ENCODE measurements at regions not wholly inside any gene's neighbourhood (a gene's known extent, or its start where the extent isn't known, plus 50 kb on each side); places are given as distances from the start of the nearest gene placed in this dataset.
"Not testable (repeated sequence)": the region's sequence is repeated elsewhere in the genome, so short reads cannot be mapped to it uniquely, and the experiment has no call there.

DNA sequence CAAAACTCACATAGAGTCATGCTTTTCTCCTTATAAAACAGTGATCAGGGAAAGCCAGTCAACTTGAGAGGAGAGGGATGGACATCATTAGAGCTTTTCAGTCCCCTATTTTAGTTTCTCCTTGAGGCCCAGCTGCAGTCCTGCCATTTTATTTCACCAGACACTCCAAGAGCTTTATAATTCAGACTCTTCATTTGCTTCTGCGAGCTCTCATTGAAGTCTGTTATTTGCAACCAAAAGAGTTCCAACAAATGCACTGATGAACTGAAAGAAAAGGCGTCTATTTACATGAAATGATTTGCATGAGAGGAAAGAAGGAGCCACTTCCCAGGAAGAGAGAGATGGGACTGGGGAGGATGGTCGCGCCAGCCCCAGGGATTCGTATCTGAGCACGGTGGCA lies 86.8 kb downstream of the NDUFA12 start:
- TF ChIP-seq, protein P1, sequence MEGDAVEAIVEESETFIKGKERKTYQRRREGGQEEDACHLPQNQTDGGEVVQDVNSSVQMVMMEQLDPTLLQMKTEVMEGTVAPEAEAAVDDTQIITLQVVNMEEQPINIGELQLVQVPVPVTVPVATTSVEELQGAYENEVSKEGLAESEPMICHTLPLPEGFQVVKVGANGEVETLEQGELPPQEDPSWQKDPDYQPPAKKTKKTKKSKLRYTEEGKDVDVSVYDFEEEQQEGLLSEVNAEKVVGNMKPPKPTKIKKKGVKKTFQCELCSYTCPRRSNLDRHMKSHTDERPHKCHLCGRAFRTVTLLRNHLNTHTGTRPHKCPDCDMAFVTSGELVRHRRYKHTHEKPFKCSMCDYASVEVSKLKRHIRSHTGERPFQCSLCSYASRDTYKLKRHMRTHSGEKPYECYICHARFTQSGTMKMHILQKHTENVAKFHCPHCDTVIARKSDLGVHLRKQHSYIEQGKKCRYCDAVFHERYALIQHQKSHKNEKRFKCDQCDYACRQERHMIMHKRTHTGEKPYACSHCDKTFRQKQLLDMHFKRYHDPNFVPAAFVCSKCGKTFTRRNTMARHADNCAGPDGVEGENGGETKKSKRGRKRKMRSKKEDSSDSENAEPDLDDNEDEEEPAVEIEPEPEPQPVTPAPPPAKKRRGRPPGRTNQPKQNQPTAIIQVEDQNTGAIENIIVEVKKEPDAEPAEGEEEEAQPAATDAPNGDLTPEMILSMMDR (IDR thresholded peaks at IDR 0.05): no peak
- Histone ChIP-seq H3K4me2 (replicated peaks; ENCODE audit: extremely low read depth, low read length, poor library complexity, severe bottlenecking) (no peak overlapping the region), H3K27ac (ENCODE audit: low read depth in 1 of 2, low read length in 2 of 2) (no peak overlapping the region), H3K4me3 (replicated peaks in 1 of 3; ENCODE audit: low read depth in 2 of 3, low read length in 3 of 3) (no peak overlapping the region), H3K27me3 (ENCODE audit: control insufficient read depth in 2 of 2, insufficient read depth in 2 of 2, low read length in 2 of 2) (no peaks in the 10 kb centered on the region), H3K36me3 (replicated peaks in 1 of 2; ENCODE audit: control insufficient read depth in 1 of 2, insufficient read depth in 2 of 2, low read length in 2 of 2) (no peaks in the 10 kb centered on the region), H3K4me1 (ENCODE audit: control insufficient read depth in 1 of 2, insufficient read depth in 2 of 2, low read length in 2 of 2) (no peaks in the 10 kb centered on the region), H3K9me3 (replicated peaks in 1 of 2; ENCODE audit: control insufficient read depth in 1 of 2, insufficient read depth in 1 of 2, low read length in 2 of 2) (no peaks in the 10 kb centered on the region), H2AFZ (ENCODE audit: insufficient read depth, low read depth, low read length, poor library complexity, severe bottlenecking) (no peak overlapping the region), H4K20me1 (ENCODE audit: insufficient read depth, low read length) (no peaks in the 10 kb centered on the region), H3K9ac (ENCODE audit: insufficient read depth, low read length, poor library complexity, severe bottlenecking) (no peak overlapping the region), H3K79me2 (ENCODE audit: insufficient read depth, low read length) (no peaks in the 10 kb centered on the region)
- Mint-ChIP-seq H3K27ac (peak overlapping the region in 1 of 7 donors; percentile 42), H3K4me1 (no peaks in the 10 kb centered on the region), H3K4me3 (no peak overlapping the region), H3K36me3 (no peaks in the 10 kb centered on the region), H3K27me3 (ENCODE audit: low read depth in 3 of 3) (peaks cover 0 to 2% (median 2%) of the 10 kb centered on the region in 3 donors), H3K9me3 (peaks cover 0 to 15% (median 2%) of the 10 kb centered on the region in 7 donors)
- WGBS (ENCODE audit: insufficient coverage): 91% methylated on average over 5 of the region's 6 CpGs
- DNase-seq: no peak
- intact Hi-C loops (cut with micrococcal nuclease): no loop called here

DNA sequence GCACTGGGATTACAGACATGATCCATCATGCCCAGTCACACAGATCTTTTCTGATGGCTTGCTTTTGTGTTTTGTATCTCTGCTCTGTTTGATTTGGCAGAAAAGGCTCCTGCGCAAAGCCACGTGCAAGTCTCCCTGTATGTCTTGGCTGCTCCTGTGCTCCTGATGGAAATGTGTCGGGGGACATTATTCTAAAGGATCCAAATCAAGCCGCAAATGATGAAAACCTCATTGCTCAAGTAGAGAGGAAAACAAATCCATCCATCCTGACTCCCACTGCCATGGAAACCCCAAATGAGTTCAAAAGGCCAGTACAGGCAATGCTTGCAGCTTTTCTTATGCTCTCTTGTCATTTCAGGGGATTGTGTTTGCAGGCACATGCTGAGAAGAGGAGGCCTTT lies 93.8 kb downstream of the NDUFA12 start:
- Histone ChIP-seq H3K9me3 (replicated peaks in 1 of 2; ENCODE audit: control insufficient read depth in 1 of 2, insufficient read depth in 1 of 2, low read length in 2 of 2) (peaks cover 6 to 15% of the 10 kb centered on the region in 2 donors), H3K79me2 (ENCODE audit: insufficient read depth, low read length) (no peaks in the 10 kb centered on the region), H2AFZ (ENCODE audit: insufficient read depth, low read depth, low read length, poor library complexity, severe bottlenecking) (no peak overlapping the region), H3K9ac (ENCODE audit: insufficient read depth, low read length, poor library complexity, severe bottlenecking) (no peak overlapping the region), H3K4me2 (replicated peaks; ENCODE audit: extremely low read depth, low read length, poor library complexity, severe bottlenecking) (no peak overlapping the region), H3K27ac (ENCODE audit: low read depth in 1 of 2, low read length in 2 of 2) (no peak overlapping the region), H3K4me3 (replicated peaks in 1 of 3; ENCODE audit: low read depth in 2 of 3, low read length in 3 of 3) (no peak overlapping the region), H3K4me1 (ENCODE audit: control insufficient read depth in 1 of 2, insufficient read depth in 2 of 2, low read length in 2 of 2) (no peaks in the 10 kb centered on the region), H3K36me3 (replicated peaks in 1 of 2; ENCODE audit: control insufficient read depth in 1 of 2, insufficient read depth in 2 of 2, low read length in 2 of 2) (no peaks in the 10 kb centered on the region), H3K27me3 (ENCODE audit: control insufficient read depth in 2 of 2, insufficient read depth in 2 of 2, low read length in 2 of 2) (no peaks in the 10 kb centered on the region), H4K20me1 (ENCODE audit: insufficient read depth, low read length) (no peaks in the 10 kb centered on the region)
- 71% methylated on average over 2 of the region's 4 CpGs for WGBS (ENCODE audit: insufficient coverage)
- Mint-ChIP-seq H3K27ac (no peak overlapping the region), H3K27me3 (ENCODE audit: low read depth in 3 of 3) (peaks cover 0 to 3% (median 2%) of the 10 kb centered on the region in 3 donors), H3K9me3 (peaks cover 6 to 29% (median 14%) of the 10 kb centered on the region in 7 donors), H3K36me3 (no peaks in the 10 kb centered on the region), H3K4me3 (no peak overlapping the region), H3K4me1 (no peaks in the 10 kb centered on the region)
- TF ChIP-seq, protein P1 (IDR thresholded peaks at IDR 0.05): no peak
- intact Hi-C loops (cut with micrococcal nuclease): no loop called here
- DNase-seq: no peak

DNA sequence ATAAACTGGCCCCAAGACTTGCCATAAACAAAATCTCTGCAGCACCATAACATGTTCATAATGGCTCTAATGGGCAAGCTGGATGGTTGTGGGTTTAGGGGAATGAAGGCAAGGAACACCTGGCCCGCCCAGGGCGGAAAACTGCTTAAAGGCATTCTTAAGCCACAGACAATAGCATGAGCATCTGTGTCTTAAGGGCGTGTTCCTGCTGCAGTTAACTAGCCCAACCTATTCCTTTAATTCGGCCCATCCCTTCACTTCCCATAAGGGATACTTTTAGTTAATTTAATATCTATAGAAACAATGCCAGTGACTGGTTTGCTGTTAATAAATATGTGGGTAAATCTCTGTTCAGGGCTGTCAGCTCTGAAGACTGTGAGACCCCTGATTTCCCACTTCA lies 97.7 kb downstream of the NDUFA12 start:
- H3K36me3 ChIP-seq (replicated peaks in 1 of 2; ENCODE audit: control insufficient read depth in 1 of 2, insufficient read depth in 2 of 2, low read length in 2 of 2); H3K36me3 Mint-ChIP-seq; H3K27ac Mint-ChIP-seq; DNase-seq; H3K4me2 ChIP-seq (replicated peaks; ENCODE audit: extremely low read depth, low read length, poor library complexity, severe bottlenecking); H4K20me1 ChIP-seq (ENCODE audit: insufficient read depth, low read length); H3K27me3 Mint-ChIP-seq (ENCODE audit: low read depth in 3 of 3); H3K27me3 ChIP-seq (ENCODE audit: control insufficient read depth in 2 of 2, insufficient read depth in 2 of 2, low read length in 2 of 2); H3K9ac ChIP-seq (ENCODE audit: insufficient read depth, low read length, poor library complexity, severe bottlenecking); H3K27ac ChIP-seq (ENCODE audit: low read depth in 1 of 2, low read length in 2 of 2); H3K4me1 ChIP-seq (ENCODE audit: control insufficient read depth in 1 of 2, insufficient read depth in 2 of 2, low read length in 2 of 2); H3K4me3 Mint-ChIP-seq; intact Hi-C loops (cut with micrococcal nuclease); H3K4me3 ChIP-seq (replicated peaks in 1 of 3; ENCODE audit: low read depth in 2 of 3, low read length in 3 of 3); H2AFZ ChIP-seq (ENCODE audit: insufficient read depth, low read depth, low read length, poor library complexity, severe bottlenecking); H3K79me2 ChIP-seq (ENCODE audit: insufficient read depth, low read length); H3K4me1 Mint-ChIP-seq: not testable (repeated sequence)
- no CpG with 5 or more reads among the region's 4 CpGs for WGBS (ENCODE audit: insufficient coverage)
- peaks cover 6 to 15% of the 10 kb centered on the region in 2 donors for H3K9me3 ChIP-seq (replicated peaks in 1 of 2; ENCODE audit: control insufficient read depth in 1 of 2, insufficient read depth in 1 of 2, low read length in 2 of 2)
- H3K9me3 Mint-ChIP-seq: peaks cover 6 to 20% (median 13%) of the 10 kb centered on the region in 7 donors

All from CD14-positive monocyte (primary cell).